ENCODE measurements at regions not wholly inside any gene's neighbourhood (a gene's known extent, or its start where the extent isn't known, plus 50 kb on each side); places are given as distances from the start of the nearest gene placed in this dataset.

DNA sequence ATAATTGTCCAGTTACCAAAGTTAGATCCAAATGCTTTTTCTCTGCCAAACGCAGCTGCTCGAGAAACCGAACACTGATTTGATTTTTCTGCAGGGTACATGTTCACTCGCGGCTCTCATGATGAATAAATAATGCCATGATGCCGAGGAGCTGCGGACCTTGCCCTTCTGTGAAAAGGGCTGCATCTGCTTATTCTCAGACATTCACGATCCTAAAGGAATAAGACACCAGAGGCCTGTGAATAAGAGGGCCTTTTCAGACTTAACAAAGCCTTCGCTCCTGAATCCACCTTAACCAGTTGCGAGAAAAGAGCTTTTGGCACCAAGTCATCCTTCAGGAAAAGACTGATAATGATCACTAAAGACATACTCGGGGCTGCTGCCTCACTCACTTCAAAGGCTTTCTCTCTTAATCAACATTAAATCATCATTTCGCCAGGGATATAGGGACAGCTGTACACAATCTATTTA, 147.5 kb downstream of the FBXO8 start:
- DNase-seq: no peak
- Histone ChIP-seq H3K27ac (peak overlapping the region in 1 of 2 donors; percentile 27), H3K36me3 (no peaks in the 10 kb centered on the region), H3K4me3 (peak overlapping the region; percentile 31), H3K9me3 (no peaks in the 10 kb centered on the region), H3K27me3 (no peaks in the 10 kb centered on the region), H3K4me1 (ENCODE audit: insufficient read depth) (no peaks in the 10 kb centered on the region)
- TF ChIP-seq EP300 (IDR thresholded peaks at IDR 0.05) (no peak), POLR2A (IDR thresholded peaks at IDR 0.05) (no peak)
- TF ChIP-seq, protein P1, sequence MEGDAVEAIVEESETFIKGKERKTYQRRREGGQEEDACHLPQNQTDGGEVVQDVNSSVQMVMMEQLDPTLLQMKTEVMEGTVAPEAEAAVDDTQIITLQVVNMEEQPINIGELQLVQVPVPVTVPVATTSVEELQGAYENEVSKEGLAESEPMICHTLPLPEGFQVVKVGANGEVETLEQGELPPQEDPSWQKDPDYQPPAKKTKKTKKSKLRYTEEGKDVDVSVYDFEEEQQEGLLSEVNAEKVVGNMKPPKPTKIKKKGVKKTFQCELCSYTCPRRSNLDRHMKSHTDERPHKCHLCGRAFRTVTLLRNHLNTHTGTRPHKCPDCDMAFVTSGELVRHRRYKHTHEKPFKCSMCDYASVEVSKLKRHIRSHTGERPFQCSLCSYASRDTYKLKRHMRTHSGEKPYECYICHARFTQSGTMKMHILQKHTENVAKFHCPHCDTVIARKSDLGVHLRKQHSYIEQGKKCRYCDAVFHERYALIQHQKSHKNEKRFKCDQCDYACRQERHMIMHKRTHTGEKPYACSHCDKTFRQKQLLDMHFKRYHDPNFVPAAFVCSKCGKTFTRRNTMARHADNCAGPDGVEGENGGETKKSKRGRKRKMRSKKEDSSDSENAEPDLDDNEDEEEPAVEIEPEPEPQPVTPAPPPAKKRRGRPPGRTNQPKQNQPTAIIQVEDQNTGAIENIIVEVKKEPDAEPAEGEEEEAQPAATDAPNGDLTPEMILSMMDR (IDR thresholded peaks at IDR 0.05): no peak
- intact Hi-C loops (cut with DNase I): no loop called here
- 8 to 14% (median 10%) methylated on average over 12 of the region's 12 CpGs for WGBS, 3 donors

DNA sequence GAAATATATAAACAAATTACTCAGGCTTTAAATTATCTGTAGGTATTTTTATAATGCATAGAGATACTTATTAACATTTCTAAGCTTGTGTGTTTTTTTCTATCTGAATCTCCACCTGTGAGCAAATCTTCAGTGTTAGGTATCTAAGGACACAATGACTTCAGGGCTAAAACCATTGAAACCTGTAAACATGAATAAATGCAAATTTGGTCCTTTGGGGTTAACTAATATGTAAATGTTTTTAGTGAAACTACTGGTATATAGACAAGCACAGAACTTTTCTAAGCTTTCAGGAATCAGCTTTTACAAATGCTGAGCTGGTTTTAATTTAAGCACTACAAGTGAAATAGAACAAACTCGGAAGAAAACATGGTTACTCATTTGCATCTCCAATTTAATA, 147.9 kb downstream of the FBXO8 start:
- Histone ChIP-seq H3K36me3 (no peaks in the 10 kb centered on the region), H3K4me1 (ENCODE audit: insufficient read depth) (no peaks in the 10 kb centered on the region), H3K9me3 (no peaks in the 10 kb centered on the region), H3K27ac (peak overlapping the region in 1 of 2 donors; percentile 27), H3K4me3 (peak overlapping the region; percentile 31), H3K27me3 (no peaks in the 10 kb centered on the region)
- intact Hi-C loops (cut with DNase I): no loop called here
- WGBS, 3 donors: 0 to 11% (median 9%) methylated on average over 1 of the region's 1 CpG
- TF ChIP-seq POLR2A (IDR thresholded peaks at IDR 0.05) (no peak), EP300 (IDR thresholded peaks at IDR 0.05) (no peak)
- TF ChIP-seq, protein P1 (IDR thresholded peaks at IDR 0.05): no peak
- no peak for DNase-seq

DNA sequence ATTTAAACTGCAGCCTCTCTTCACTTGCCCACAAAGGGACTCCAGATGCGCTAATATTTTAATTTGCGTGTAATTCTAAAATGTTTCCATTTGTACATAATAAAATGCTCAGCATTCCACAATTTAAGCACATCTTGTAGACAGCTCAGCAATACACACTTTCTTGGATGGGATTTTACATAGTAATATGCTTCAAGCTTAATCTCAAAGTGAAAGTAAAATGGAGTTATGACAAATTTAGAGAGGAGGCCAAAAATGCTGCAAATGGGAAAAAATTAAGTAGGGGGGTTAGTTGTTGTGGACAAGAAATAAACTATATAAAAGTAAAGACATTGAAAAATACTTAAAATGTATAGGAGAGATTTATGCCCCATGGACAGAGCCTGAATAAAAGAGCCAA, 149.1 kb downstream of the FBXO8 start:
- DNase-seq: no peak
- H3K9me3 ChIP-seq: no peaks in the 10 kb centered on the region
- TF ChIP-seq, protein P1 (IDR thresholded peaks at IDR 0.05): no peak
- no peak for TF ChIP-seq EP300 (IDR thresholded peaks at IDR 0.05)
- no peak for TF ChIP-seq POLR2A (IDR thresholded peaks at IDR 0.05)
- no peaks in the 10 kb centered on the region for H3K36me3 ChIP-seq
- H3K4me3 ChIP-seq: no peak overlapping the region
- H3K27me3 ChIP-seq: no peaks in the 10 kb centered on the region
- no peak overlapping the region for H3K27ac ChIP-seq
- intact Hi-C loops (cut with DNase I): no loop called here
- no peaks in the 10 kb centered on the region for H3K4me1 ChIP-seq (ENCODE audit: insufficient read depth)
- 86 to 94% (median 94%) methylated on average over 2 of the region's 2 CpGs for WGBS, 3 donors

DNA sequence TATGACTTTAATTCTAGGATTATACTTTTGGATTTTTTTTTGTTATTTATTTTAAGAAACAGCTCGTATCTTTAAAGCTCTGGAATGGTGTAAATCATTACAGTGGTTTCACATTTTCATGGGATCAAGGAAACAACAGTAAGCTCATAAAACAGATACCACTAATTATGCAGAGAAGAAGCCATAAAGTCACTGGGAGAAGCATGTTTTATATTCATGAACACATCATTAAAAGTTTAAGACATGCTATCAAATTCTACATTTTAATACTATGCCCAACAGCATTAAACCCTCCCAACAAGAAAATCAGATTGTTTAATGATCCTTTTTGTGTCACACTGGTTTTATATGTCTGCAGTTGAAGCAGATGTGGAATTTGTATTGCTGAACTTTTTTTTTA, 149.9 kb downstream of the FBXO8 start:
- Histone ChIP-seq H3K27ac (no peak overlapping the region), H3K4me1 (ENCODE audit: insufficient read depth) (no peaks in the 10 kb centered on the region), H3K36me3 (no peaks in the 10 kb centered on the region), H3K4me3 (no peak overlapping the region), H3K27me3 (no peaks in the 10 kb centered on the region), H3K9me3 (no peaks in the 10 kb centered on the region)
- no peak for DNase-seq
- TF ChIP-seq EP300 (IDR thresholded peaks at IDR 0.05) (no peak), POLR2A (IDR thresholded peaks at IDR 0.05) (no peak)
- TF ChIP-seq, protein P1 (IDR thresholded peaks at IDR 0.05): no peak
- intact Hi-C loops (cut with DNase I): no loop called here
- 31 to 38% (median 34%) methylated on average over 1 of the region's 1 CpG for WGBS, 3 donors

DNA sequence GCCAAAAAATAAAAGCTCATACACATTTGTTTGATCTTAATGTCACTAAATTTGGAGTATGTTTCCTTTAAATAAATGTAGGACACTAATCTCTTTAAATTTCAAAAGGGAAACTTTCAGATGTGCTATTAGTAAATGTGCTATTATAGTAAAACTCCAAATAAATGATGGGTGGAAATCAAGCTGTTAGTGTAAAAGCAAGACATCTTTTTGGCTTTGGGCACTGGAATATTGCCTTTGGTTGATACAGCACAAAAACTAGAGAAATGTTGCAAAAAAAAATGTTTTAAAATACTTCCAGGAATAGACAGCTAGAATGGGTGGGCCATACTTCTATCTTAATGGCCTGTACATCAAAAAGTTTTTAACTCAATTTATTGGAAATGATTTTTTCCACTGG, 151.6 kb downstream of the FBXO8 start:
- H3K4me1 ChIP-seq (ENCODE audit: insufficient read depth): no peaks in the 10 kb centered on the region
- H3K4me3 ChIP-seq: no peak overlapping the region
- H3K36me3 ChIP-seq: no peaks in the 10 kb centered on the region
- DNase-seq: no peak
- H3K27ac ChIP-seq: no peak overlapping the region
- no peaks in the 10 kb centered on the region for H3K27me3 ChIP-seq
- intact Hi-C loops (cut with DNase I): no loop called here
- TF ChIP-seq POLR2A (IDR thresholded peaks at IDR 0.05) (no peak), EP300 (IDR thresholded peaks at IDR 0.05) (no peak)
- TF ChIP-seq, protein P1 (IDR thresholded peaks at IDR 0.05): no peak
- no peaks in the 10 kb centered on the region for H3K9me3 ChIP-seq
